ENCODE measurements at regions not wholly inside any gene's neighbourhood (a gene's known extent, or its start where the extent isn't known, plus 50 kb on each side); places are given as distances from the start of the nearest gene placed in this dataset.

- no peak for DNase-seq (ENCODE audit: extremely low spot score)
- ChIA-PET CTCF (no interaction called here), POLR2A (no interaction called here)
- TF ChIP-seq SUZ12 (IDR thresholded peaks at IDR 0.05): no peak
- no peak for TF ChIP-seq SP1 (IDR thresholded peaks at IDR 0.05)
- no peak for TF ChIP-seq ELF4 (IDR thresholded peaks at IDR 0.05)
- no peak for TF ChIP-seq L3MBTL2 (conservative IDR thresholded peaks at IDR 0.05)
- TF ChIP-seq PKNOX1 (IDR thresholded peaks at IDR 0.05): no peak
- no peak for TF ChIP-seq FOXM1 (IDR thresholded peaks at IDR 0.05; ENCODE audit: borderline replicate concordance)
- no peak for TF ChIP-seq BHLHE40 (IDR thresholded peaks at IDR 0.05; ENCODE audit: borderline replicate concordance)
Measured at GRCh38 chr7:51477819-51478218, 161.2 kb upstream of the COBL start.

GRCh38 chr7:51477323-51477722 lies 160.7 kb upstream of the COBL start:
- DNase-seq (ENCODE audit: extremely low spot score): no peak
- TF ChIP-seq ARNT (IDR thresholded peaks at IDR 0.05): no peak
- no peak for TF ChIP-seq FOXM1 (IDR thresholded peaks at IDR 0.05; ENCODE audit: borderline replicate concordance)
- no peak for TF ChIP-seq FOXK2 (IDR thresholded peaks at IDR 0.05)
- TF ChIP-seq SUZ12 (IDR thresholded peaks at IDR 0.05): no peak
- TF ChIP-seq ZNF384 (IDR thresholded peaks at IDR 0.05): no peak
- TF ChIP-seq FOXA1 (IDR thresholded peaks at IDR 0.05): no peak
- POLR2A ChIA-PET: no interaction called here
- CTCF ChIA-PET: no interaction called here

GRCh38 chr7:51476026-51476425 lies 159.4 kb upstream of the COBL start:
- ChIA-PET POLR2A (no interaction called here), CTCF (interaction anchor here (0.5 kb wide), 1 partner anchor 17 kb away, joined by 3 read pairs; no protein-coding TSS in a partner anchor)
- no peak for TF ChIP-seq LEF1 (IDR thresholded peaks at IDR 0.05; ENCODE audit: borderline replicate concordance)
- TF ChIP-seq PKNOX1 (IDR thresholded peaks at IDR 0.05): no peak
- TF ChIP-seq HDGF (IDR thresholded peaks at IDR 0.05; ENCODE audit: borderline replicate concordance): no peak
- TF ChIP-seq FOXK2 (IDR thresholded peaks at IDR 0.05): no peak
- no peak for DNase-seq (ENCODE audit: extremely low spot score)

- CTCF ChIA-PET: interaction anchor here (1.0 kb wide), 1 partner anchor 18 kb away, joined by 3 read pairs; no protein-coding TSS in a partner anchor
- no peak for TF ChIP-seq FOXA1 (IDR thresholded peaks at IDR 0.05)
- no peak for TF ChIP-seq ARNT (IDR thresholded peaks at IDR 0.05)
- TF ChIP-seq ELF4 (IDR thresholded peaks at IDR 0.05): no peak
- TF ChIP-seq BHLHE40 (IDR thresholded peaks at IDR 0.05; ENCODE audit: borderline replicate concordance): no peak
- no peak for TF ChIP-seq SUZ12 (IDR thresholded peaks at IDR 0.05)
- no peak for TF ChIP-seq NFRKB (IDR thresholded peaks at IDR 0.05)
- TF ChIP-seq SP1 (IDR thresholded peaks at IDR 0.05): no peak
- TF ChIP-seq L3MBTL2 (conservative IDR thresholded peaks at IDR 0.05): no peak
- no peak for TF ChIP-seq LEF1 (IDR thresholded peaks at IDR 0.05; ENCODE audit: borderline replicate concordance)
- TF ChIP-seq PKNOX1 (IDR thresholded peaks at IDR 0.05): no peak
- TF ChIP-seq ZNF384 (IDR thresholded peaks at IDR 0.05): no peak
- POLR2A ChIA-PET: no interaction called here
- no peak for DNase-seq (ENCODE audit: extremely low spot score)
Measured at GRCh38 chr7:51472873-51473272, 156.3 kb upstream of the COBL start.

- ChIA-PET POLR2A (no interaction called here), CTCF (no interaction called here)
- no peak for TF ChIP-seq TARDBP (IDR thresholded peaks at IDR 0.05)
- TF ChIP-seq NFRKB (IDR thresholded peaks at IDR 0.05): no peak
- TF ChIP-seq FOXM1 (IDR thresholded peaks at IDR 0.05; ENCODE audit: borderline replicate concordance): no peak
- TF ChIP-seq HDGF (IDR thresholded peaks at IDR 0.05; ENCODE audit: borderline replicate concordance): no peak
- TF ChIP-seq FOXA1 (IDR thresholded peaks at IDR 0.05): no peak
- no peak for TF ChIP-seq CTBP1 (IDR thresholded peaks at IDR 0.05; ENCODE audit: borderline replicate concordance)
- TF ChIP-seq ELF4 (IDR thresholded peaks at IDR 0.05): no peak
- no peak for TF ChIP-seq SP1 (IDR thresholded peaks at IDR 0.05)
- no peak for TF ChIP-seq LEF1 (IDR thresholded peaks at IDR 0.05; ENCODE audit: borderline replicate concordance)
- TF ChIP-seq SUZ12 (IDR thresholded peaks at IDR 0.05): no peak
- TF ChIP-seq BHLHE40 (IDR thresholded peaks at IDR 0.05; ENCODE audit: borderline replicate concordance): no peak
- no peak for TF ChIP-seq PKNOX1 (IDR thresholded peaks at IDR 0.05)
- no peak for DNase-seq (ENCODE audit: extremely low spot score)
Measured at GRCh38 chr7:51471981-51472296, 155.3 kb upstream of the COBL start.

GRCh38 chr7:51471210-51471980 lies 154.8 kb upstream of the COBL start:
- TF ChIP-seq PKNOX1 (IDR thresholded peaks at IDR 0.05) (no peak), FOXK2 (IDR thresholded peaks at IDR 0.05) (no peak), ZNF384 (IDR thresholded peaks at IDR 0.05) (no peak), SP1 (IDR thresholded peaks at IDR 0.05) (no peak), BHLHE40 (IDR thresholded peaks at IDR 0.05; ENCODE audit: borderline replicate concordance) (no peak), TARDBP (IDR thresholded peaks at IDR 0.05) (no peak), FOXM1 (IDR thresholded peaks at IDR 0.05; ENCODE audit: borderline replicate concordance) (no peak), FOXA1 (IDR thresholded peaks at IDR 0.05) (no peak), CTBP1 (IDR thresholded peaks at IDR 0.05; ENCODE audit: borderline replicate concordance) (no peak), ARNT (IDR thresholded peaks at IDR 0.05) (no peak), LEF1 (IDR thresholded peaks at IDR 0.05; ENCODE audit: borderline replicate concordance) (no peak), SUZ12 (IDR thresholded peaks at IDR 0.05) (no peak), HDGF (IDR thresholded peaks at IDR 0.05; ENCODE audit: borderline replicate concordance) (no peak), L3MBTL2 (conservative IDR thresholded peaks at IDR 0.05) (no peak), NFRKB (IDR thresholded peaks at IDR 0.05) (no peak), ELF4 (IDR thresholded peaks at IDR 0.05) (no peak)
- ChIA-PET CTCF (no interaction called here), POLR2A (no interaction called here)
- no peak for DNase-seq (ENCODE audit: extremely low spot score)

Data from HEK293T (cell line).